ENCODE measurements at regions not wholly inside any gene's neighbourhood (a gene's known extent, or its start where the extent isn't known, plus 50 kb on each side); places are given as distances from the start of the nearest gene placed in this dataset.

- TF ChIP-seq ESRRG (CRISPR knock-in tag; IDR thresholded peaks at IDR 0.05): no peak
- no peak for TF ChIP-seq ZC3H10 (CRISPR knock-in tag; IDR thresholded peaks at IDR 0.05)
- no peak for TF ChIP-seq CSDC2 (CRISPR knock-in tag; IDR thresholded peaks at IDR 0.05)
- TF ChIP-seq POU6F1 (CRISPR knock-in tag; IDR thresholded peaks at IDR 0.05; ENCODE audit: borderline replicate concordance, low read depth): no peak
These were observed 200.9 kb upstream of the PPP1R2C start (continued) for GRCh38 chrX:42978655-42979379.

- TF ChIP-seq TOX (CRISPR knock-in tag; IDR thresholded peaks at IDR 0.05; ENCODE audit: borderline replicate concordance) (no peak), GLIS3 (CRISPR knock-in tag; IDR thresholded peaks at IDR 0.05) (no peak), ZC3H10 (CRISPR knock-in tag; IDR thresholded peaks at IDR 0.05) (no peak), ZNF8 (CRISPR knock-in tag; IDR thresholded peaks at IDR 0.05) (no peak), ZFP30 (CRISPR knock-in tag; IDR thresholded peaks at IDR 0.05) (no peak), ISL1 (CRISPR knock-in tag; IDR thresholded peaks at IDR 0.05) (no peak), BACH2 (CRISPR knock-in tag; IDR thresholded peaks at IDR 0.05; ENCODE audit: borderline replicate concordance) (no peak), SNAI2 (CRISPR knock-in tag; IDR thresholded peaks at IDR 0.05) (no peak), RARB (CRISPR knock-in tag; IDR thresholded peaks at IDR 0.05) (no peak), CREB5 (CRISPR knock-in tag; IDR thresholded peaks at IDR 0.05; ENCODE audit: low read depth) (no peak), OSR1 (CRISPR knock-in tag; IDR thresholded peaks at IDR 0.05) (no peak), ESRRG (CRISPR knock-in tag; IDR thresholded peaks at IDR 0.05) (no peak), POU6F1 (CRISPR knock-in tag; IDR thresholded peaks at IDR 0.05; ENCODE audit: borderline replicate concordance, low read depth) (no peak), ARNTL (CRISPR knock-in tag; IDR thresholded peaks at IDR 0.05; ENCODE audit: borderline replicate concordance, low read depth) (no peak), PATZ1 (CRISPR knock-in tag; IDR thresholded peaks at IDR 0.05; ENCODE audit: borderline replicate concordance) (no peak), CSRNP3 (CRISPR knock-in tag; IDR thresholded peaks at IDR 0.05) (no peak), ZNF70 (CRISPR knock-in tag; IDR thresholded peaks at IDR 0.05) (no peak), ZFP3 (CRISPR knock-in tag; IDR thresholded peaks at IDR 0.05) (no peak), TSHZ2 (CRISPR knock-in tag; IDR thresholded peaks at IDR 0.05) (no peak), ZNF565 (CRISPR knock-in tag; conservative IDR thresholded peaks at IDR 0.05; ENCODE audit: low read depth) (no peak)
- no peak for ATAC-seq
These were observed 210.7 kb upstream of the PPP1R2C start for GRCh38 chrX:42988700-42989099.
